K562 (cell line): ENCODE measurements at regions not wholly inside any gene's neighbourhood (a gene's known extent, or its start where the extent isn't known, plus 50 kb on each side); places are given as distances from the start of the nearest gene placed in this dataset.

Experiments
- ATAC-seq: fragments of 200-7000 bp; cut with Tn5 transposase; 3 replicates; pipeline ENCODE4 v1.9.1; 2020; ENCODE audit warnings: moderate library complexity
- BruUV-seq: library from RNA; stranded (reverse); fragments of 400-500 nt; replicated peaks from 2 replicates; lab custom pipeline; 2021; lab: Mats Ljungman, UMichigan
- CTCF ChIA-PET: fragments of 300-600 bp; formaldehyde crosslinking; extraction: SDS; loops from one replicate; lab custom pipeline; 2021; ENCODE audit warnings: low intra/inter-chr PET ratio; lab: Yijun Ruan, JAX
- POLR2A ChIA-PET: fragments of 300-600, 350-650 bp; sonication (Branson Sonifier 250); formaldehyde crosslinking; extraction: SDS; loops from one replicate; lab custom pipeline; 2021; ENCODE audit warnings: antibody characterized with exemption, inconsistent platforms; lab: Yijun Ruan, JAX
- DNase-seq, 4 experiments: peaks; one replicate each; pipeline versions ENCODE4 v3.0.0 to v3.0.0-alpha.2; 2011 to 2018; ENCODE audit warnings: low spot score in 3 of 4, mixed read lengths in 3 of 4; ENCODE audit errors: extremely low read depth in 1 of 4
- FAIRE-seq: peaks from 2 replicates; lab custom pipeline; 2011; peaks lifted over from hg19 to GRCh38; lab: Jason Lieb, UNC
- H2AFZ ChIP-seq: 2 replicates; pipeline ENCODE4 v1.6.0; 2011; ENCODE audit warnings: low read depth, low read length, control low read depth, inconsistent platforms
- H3K27ac ChIP-seq: fragments of 200-600 bp; 3 replicates; pipeline ENCODE4 v1.8.0; 2011; ENCODE audit warnings: low read depth, mild to moderate bottlenecking, control low read depth, inconsistent platforms, low read length, moderate library complexity, mixed read lengths; ENCODE audit errors: extremely low read depth
- H3K27me3 ChIP-seq, 2 experiments: fragments of 300-600 bp in 1 of 2; 2 replicates in 1 of 2; 3 replicates in 1 of 2; pipeline versions ENCODE4 v1.6.0 to v1.8.0; 2011; ENCODE audit warnings: inconsistent platforms in 2 of 2, low read length in 2 of 2, mild to moderate bottlenecking in 1 of 2, mixed read lengths in 1 of 2, moderate library complexity in 1 of 2; ENCODE audit not compliant: control insufficient read depth in 2 of 2, insufficient read depth in 2 of 2
- H3K36me3 ChIP-seq: fragments of 300-600 bp; 3 replicates; pipeline ENCODE4 v1.8.0; 2011; ENCODE audit warnings: mild to moderate bottlenecking, low read length, inconsistent platforms; ENCODE audit not compliant: control insufficient read depth, insufficient read depth
- H3K4me1 ChIP-seq, 2 experiments: fragments of 200-600 bp in 1 of 2; replicated peaks in 1 of 2; 2 replicates in 1 of 2; 3 replicates in 1 of 2; pipeline versions ENCODE4 v1.5.1 to v1.8.0; 2011; ENCODE audit warnings: inconsistent platforms in 2 of 2, low read length in 2 of 2, mild to moderate bottlenecking in 1 of 2, mixed read lengths in 1 of 2, moderate library complexity in 1 of 2; ENCODE audit not compliant: control insufficient read depth in 2 of 2, insufficient read depth in 2 of 2
- H3K4me2 ChIP-seq: 2 replicates; pipeline ENCODE4 v1.6.1; 2011; ENCODE audit warnings: low read length, control low read depth, inconsistent platforms, mixed read lengths; ENCODE audit not compliant: insufficient read depth
- H3K4me3 ChIP-seq: fragments of 200-600 bp; sonication (generic), shearing (Covaris generic); 2 replicates; pipeline ENCODE4 v1.5.1; 2016; ENCODE audit warnings: control low read depth, inconsistent platforms
- H3K79me2 ChIP-seq: fragments of 200-600 bp; 3 replicates; pipeline ENCODE4 v1.8.0; 2011; ENCODE audit warnings: low read length, inconsistent platforms; ENCODE audit not compliant: control insufficient read depth, insufficient read depth
- H3K9ac ChIP-seq, 2 experiments: 2 replicates each; pipeline versions ENCODE4 v1.6.0 to v1.6.1; 2011; ENCODE audit warnings: low read depth in 2 of 2, low read length in 2 of 2, control low read depth in 1 of 2, inconsistent platforms in 1 of 2, mild to moderate bottlenecking in 1 of 2, mixed read lengths in 1 of 2; ENCODE audit not compliant: insufficient read depth in 1 of 2
- H3K9me1 ChIP-seq: one replicate; pipeline ENCODE4 v1.6.0; 2011; ENCODE audit warnings: inconsistent platforms, mild to moderate bottlenecking, low read length, moderate library complexity; ENCODE audit not compliant: control insufficient read depth, insufficient read depth
- H3K9me3 ChIP-seq: replicated peaks from 2 replicates; pipeline ENCODE4 v1.5.1; 2011; ENCODE audit warnings: low read depth, low read length, inconsistent platforms; ENCODE audit not compliant: control insufficient read depth, insufficient read depth
- H4K20me1 ChIP-seq: replicated peaks from 2 replicates; pipeline ENCODE4 v1.6.1; 2011; ENCODE audit warnings: low read length, inconsistent platforms, mixed read lengths; ENCODE audit not compliant: control insufficient read depth, insufficient read depth
- ASH1L ChIP-seq: fragments of 450-650 bp; IDR thresholded peaks from 2 replicates; pipeline ENCODE4 v1.6.1; 2018; ENCODE audit warnings: borderline replicate concordance, mild to moderate bottlenecking, low read depth; ENCODE audit not compliant: partially characterized antibody
- ATF7 ChIP-seq: fragments of 450-650 bp; IDR thresholded peaks from 2 replicates; pipeline ENCODE4 v1.7.1; 2014; ENCODE audit warnings: mild to moderate bottlenecking, moderate library complexity
- CHD1 ChIP-seq: fragments of 200-600 bp; sonication (generic); IDR thresholded peaks from one replicate; pipeline ENCODE4 v1.6.1; 2012; ENCODE audit warnings: mild to moderate bottlenecking, moderate library complexity, low read length, inconsistent platforms
- ETS1 ChIP-seq: conservative IDR thresholded peaks from 2 replicates; pipeline ENCODE4 v1.6.1; 2011; ENCODE audit warnings: low read depth, mild to moderate bottlenecking, low read length; ENCODE audit not compliant: control insufficient read depth
- FOSL1 ChIP-seq: fragments of 200-800 bp; sonication (Bioruptor generic); conservative IDR thresholded peaks from 2 replicates; pipeline ENCODE4 v1.6.1; 2016; ENCODE audit warnings: missing genetic modification characterization, missing compliant biosample characterization
- SREBF1 ChIP-seq: fragments of 150-350 bp; IDR thresholded peaks from 2 replicates; pipeline ENCODE4 v1.6.1; 2014; ENCODE audit warnings: antibody characterized with exemption, low read depth, low read length, borderline replicate concordance
- YBX1 ChIP-seq: fragments of 450-650 bp; IDR thresholded peaks from 2 replicates; pipeline ENCODE4 v1.7.1; 2016; ENCODE audit warnings: mild to moderate bottlenecking
- ZNF175 ChIP-seq: fragments of 200-800 bp; sonication (Bioruptor generic); IDR thresholded peaks from 2 replicates; pipeline ENCODE4 v1.6.1; 2016; ENCODE audit warnings: low read depth, mild to moderate bottlenecking, missing genetic modification characterization, missing compliant biosample characterization
- ZNF232 ChIP-seq: sonication (generic); formaldehyde crosslinking; IDR thresholded peaks from 2 replicates; pipeline ENCODE4 v1.8.0; 2022; ENCODE audit warnings: mild to moderate bottlenecking, missing genetic modification reagents
- ZNF263 ChIP-seq: sonication (generic); formaldehyde crosslinking; IDR thresholded peaks from 2 replicates; pipeline ENCODE4 v1.8.0; 2022; ENCODE audit warnings: mild to moderate bottlenecking, missing genetic modification reagents, borderline replicate concordance
- ZNF780A ChIP-seq: fragments of 250-450 bp; sonication (Bioruptor Pico); IDR thresholded peaks from 2 replicates; pipeline ENCODE4 v1.5.0; 2021; ENCODE audit warnings: mild to moderate bottlenecking
- WGBS: fragments of 100-300 bp; shearing (Covaris generic); methylation state at CpG from one replicate; pipeline ENCODE4 v1.1.6; 2016; ENCODE audit warnings: low coverage, mixed read lengths; ENCODE audit not compliant: insufficient coverage; ENCODE audit errors: missing lambda C conversion rate; 5-methylcytosine and 5-hydroxymethylcytosine counted together
- in situ Hi-C: fragments of 300-500 bp; cut with MboI; formaldehyde crosslinking; loops from 4 replicates; pipeline ENCODE4 v1.15.0; 2018; ENCODE audit warnings: inconsistent platforms, mixed read lengths
- intact Hi-C: fragments of 100-400 bp; cut with micrococcal nuclease; formaldehyde crosslinking; loops from 2 replicates; pipeline ENCODE4 v1.14.2; 2022

- intact Hi-C loops: no loop called here
- H3K9me1 ChIP-seq: no peaks in the 10 kb centered on the region
- no peaks in the 10 kb centered on the region for H3K79me2 ChIP-seq
- POLR2A ChIA-PET: no interaction called here
- H3K27ac ChIP-seq: no peak overlapping the region
- DNase-seq: no peak
- H3K4me1 ChIP-seq: no peaks in the 10 kb centered on the region
- ATAC-seq: no peak
- TF ChIP-seq ATF7 (no peak), FOSL1 (tag) (no peak)
- no peaks in the 10 kb centered on the region for H4K20me1 ChIP-seq
- no peaks in the 10 kb centered on the region for H3K9me3 ChIP-seq
- H3K36me3 ChIP-seq: no peaks in the 10 kb centered on the region
- in situ Hi-C loops: no loop called here
- no peak overlapping the region for H3K9ac ChIP-seq
- FAIRE-seq: no peak
- WGBS: 0% methylated on average over 5 of the region's 6 CpGs
- H3K4me3 ChIP-seq: no peak overlapping the region
- H3K4me2 ChIP-seq: no peak overlapping the region
- no TSS peak for BruUV-seq
- CTCF ChIA-PET: no interaction called here
- no peak overlapping the region for H2AFZ ChIP-seq
- H3K27me3 ChIP-seq: no peaks in the 10 kb centered on the region; a peak in 1 of 5 replicates
Observed at GRCh38 chr10:117647306-117647705, 104.8 kb downstream of the EMX2 start.

- H3K27me3 ChIP-seq: no peaks in the 10 kb centered on the region; a peak in 1 of 5 replicates
Observed at GRCh38 chr10:117651121-117651520, 108.6 kb downstream of the EMX2 start.

More at GRCh38 chr10:117651121-117651520, 108.6 kb downstream of the EMX2 start:
- Histone ChIP-seq H3K9ac (no peak overlapping the region), H3K36me3 (no peaks in the 10 kb centered on the region), H3K27ac (no peak overlapping the region), H3K9me3 (no peaks in the 10 kb centered on the region), H3K79me2 (no peaks in the 10 kb centered on the region), H3K4me1 (no peaks in the 10 kb centered on the region), H3K4me2 (no peak overlapping the region), H4K20me1 (no peaks in the 10 kb centered on the region), H2AFZ (no peak overlapping the region), H3K4me3 (no peak overlapping the region), H3K9me1 (no peaks in the 10 kb centered on the region)
- POLR2A ChIA-PET: no interaction called here
- CTCF ChIA-PET: no interaction called here
- ATAC-seq: no peak
- FAIRE-seq: no peak
- TF ChIP-seq ZNF263 (no peak), ZNF780A (CRISPR knock-in tag) (no peak), ASH1L (no peak), CHD1 (no peak), SREBF1 (no peak), ZNF175 (no peak), ZNF232 (no peak), ETS1 (no peak), YBX1 (no peak)
- intact Hi-C loops: no loop called here
- no peak for DNase-seq
- in situ Hi-C loops: no loop called here
- no TSS peak for BruUV-seq
- 5% methylated on average over 5 of the region's 5 CpGs for WGBS
